GM12892 (cell line): ENCODE measurements at regions not wholly inside any gene's neighbourhood (a gene's known extent, or its start where the extent isn't known, plus 50 kb on each side); places are given as distances from the start of the nearest gene placed in this dataset.

ENCODE experiments used
- POLR2A ChIP-seq: IDR thresholded peaks from 2 replicates; pipeline ENCODE4 v1.6.1; 2011; ENCODE audit warnings: low read depth, low read length, control low read depth
- POLR2AphosphoS5 ChIP-seq: IDR thresholded peaks from 2 replicates; pipeline ENCODE4 v1.6.1; 2011; ENCODE audit warnings: low read depth, low read length, control low read depth

- TF ChIP-seq POLR2AphosphoS5 (no peak), POLR2A (no peak)
Measured at GRCh38 chr13:100811928-100812327, 137.3 kb upstream of the TMTC4 start.
